Colonic mucosa (tissue), 4 donors: ENCODE measurements at regions not wholly inside any gene's neighbourhood (a gene's known extent, or its start where the extent isn't known, plus 50 kb on each side); places are given as distances from the start of the nearest gene placed in this dataset.

Source experiments
- DNase-seq: peaks from one replicate; pipeline ENCODE4 v3.0.0-alpha.2; 2020
- H3K27ac ChIP-seq: fragments of 200-600 bp; one replicate; pipeline ENCODE4 v1.8.0; 2021
- H3K27me3 ChIP-seq: fragments of 200-600 bp; one replicate; pipeline ENCODE4 v1.8.0; 2021
- H3K36me3 ChIP-seq: fragments of 200-600 bp; one replicate; pipeline ENCODE4 v1.8.0; 2021
- H3K4me1 ChIP-seq: fragments of 200-600 bp; one replicate; pipeline ENCODE4 v1.8.0; 2021; ENCODE audit warnings: mild to moderate bottlenecking
- H3K4me3 ChIP-seq: fragments of 200-600 bp; one replicate; pipeline ENCODE4 v1.8.0; 2021
- H3K9ac ChIP-seq, 2 donors: one replicate each; pipeline ENCODE4 v1.7.0; 2013; ENCODE audit warnings: control low read depth in 2 of 2, low read depth in 2 of 2, low read length in 2 of 2
- H3K9me3 ChIP-seq: fragments of 200-600 bp; one replicate; pipeline ENCODE4 v1.8.0; 2021
- CTCF ChIP-seq: fragments of 200-600 bp; IDR thresholded peaks from one replicate; pipeline ENCODE4 v1.8.0; 2022; ENCODE audit warnings: antibody characterized with exemption, mild to moderate bottlenecking
- intact Hi-C: fragments of 100-400 bp; cut with DNase I; formaldehyde crosslinking; loops from one replicate; pipeline ENCODE4 v1.14.1; 2022
- donor health status: healthy.
- donor health status: DM: no; HTN: no; CAD: no.
- donor health status: DM: no; HTN: no; CAD: no.

GRCh38 chr20:21812379-21812778, 106.9 kb downstream of the PAX1 start:
- DNase-seq = no peak
- TF ChIP-seq CTCF = no peak
- intact Hi-C loops = loop anchor here (10.0 kb wide), 1 partner anchor 292 kb away; no protein-coding TSS in a partner anchor

GRCh38 chr20:21809961-21810523, 104.6 kb downstream of the PAX1 start:
- intact Hi-C loops = loop anchor here (2.0 to 10.0 kb wide), 3 partner anchors 295 to 502 kb away; no protein-coding TSS in a partner anchor
- no peaks in the 10 kb centered on the region for H3K9me3 ChIP-seq
- H3K27ac ChIP-seq = no peak overlapping the region
- DNase-seq = no peak
- no peaks in the 10 kb centered on the region for H3K27me3 ChIP-seq
- H3K4me3 ChIP-seq = no peak overlapping the region
- no peak for TF ChIP-seq CTCF
- no peak overlapping the region for H3K9ac ChIP-seq
- no peaks in the 10 kb centered on the region for H3K36me3 ChIP-seq
- no peaks in the 10 kb centered on the region for H3K4me1 ChIP-seq

More at GRCh38 chr20:21812379-21812778, 106.9 kb downstream of the PAX1 start:
- Histone ChIP-seq H3K36me3 (no peaks in the 10 kb centered on the region), H3K27ac (no peak overlapping the region), H3K4me1 (no peaks in the 10 kb centered on the region), H3K4me3 (no peak overlapping the region), H3K27me3 (no peaks in the 10 kb centered on the region), H3K9me3 (no peaks in the 10 kb centered on the region), H3K9ac (no peak overlapping the region)

- no peaks in the 10 kb centered on the region for H3K4me1 ChIP-seq
- H3K4me3 ChIP-seq = no peak overlapping the region
- peak; percentile 76 for TF ChIP-seq CTCF
- no peaks in the 10 kb centered on the region for H3K36me3 ChIP-seq
- DNase-seq = peak; percentile 41
- H3K9me3 ChIP-seq = no peaks in the 10 kb centered on the region
- H3K9ac ChIP-seq = no peak overlapping the region
- H3K27ac ChIP-seq = no peak overlapping the region
- intact Hi-C loops = loop anchor here (2.0 to 5.0 kb wide), 2 partner anchors 440 to 503 kb away; no protein-coding TSS in a partner anchor
- H3K27me3 ChIP-seq = no peaks in the 10 kb centered on the region
These were observed 103.6 kb downstream of the PAX1 start for GRCh38 chr20:21808863-21809664.

- no peak for TF ChIP-seq CTCF
- intact Hi-C loops = loop anchor here (2.0 to 5.0 kb wide), 2 partner anchors 441 to 504 kb away; no protein-coding TSS in a partner anchor
- no peaks in the 10 kb centered on the region for H3K36me3 ChIP-seq
These were observed 102.7 kb downstream of the PAX1 start for GRCh38 chr20:21808139-21808538.

GRCh38 chr20:21804802-21805201, 99.3 kb downstream of the PAX1 start:
- H3K27me3 ChIP-seq = no peaks in the 10 kb centered on the region
- no peaks in the 10 kb centered on the region for H3K4me1 ChIP-seq
- no peak for TF ChIP-seq CTCF
- intact Hi-C loops = loop anchor here (5.0 kb wide), 1 partner anchor 507 kb away; no protein-coding TSS in a partner anchor
- no peaks in the 10 kb centered on the region for H3K9me3 ChIP-seq
- no peak overlapping the region for H3K27ac ChIP-seq
- DNase-seq = no peak
- no peak overlapping the region for H3K9ac ChIP-seq
- H3K36me3 ChIP-seq = no peaks in the 10 kb centered on the region
- no peak overlapping the region for H3K4me3 ChIP-seq

More at GRCh38 chr20:21808139-21808538, 102.7 kb downstream of the PAX1 start:
- H3K27ac ChIP-seq = no peak overlapping the region
- no peak overlapping the region for H3K9ac ChIP-seq
- no peaks in the 10 kb centered on the region for H3K9me3 ChIP-seq
- H3K27me3 ChIP-seq = no peaks in the 10 kb centered on the region
- no peaks in the 10 kb centered on the region for H3K4me1 ChIP-seq
- DNase-seq = no peak
- H3K4me3 ChIP-seq = no peak overlapping the region
